ENCODE measurements at regions not wholly inside any gene's neighbourhood (a gene's known extent, or its start where the extent isn't known, plus 50 kb on each side); places are given as distances from the start of the nearest gene placed in this dataset.

GRCh38 chr2:42974169-42974720, 181.9 kb upstream of the HAAO start:
- no TSS peak for BruUV-seq (replicated peaks)
- ChIA-PET POLR2A (interaction anchor here (0.8 kb wide), 1 partner anchor 281 kb away, joined by 3 read pairs; no protein-coding TSS in a partner anchor), CTCF (interaction anchor here (0.9 to 2.2 kb wide), 10 partner anchors 8 to 511 kb away, joined by 3 to 17 read pairs (median 4); partner anchors contain the start of gene ZFP36L2), RAD21 (ENCODE audit: low non-redundant PET in 1 of 2, low total read pairs in 2 of 2, uncharacterized antibody in 2 of 2, unreplicated experiment in 2 of 2) (interaction anchor here (1.0 to 1.3 kb wide), 3 partner anchors 157 to 255 kb away, joined by 3 to 4 read pairs (median 3); no protein-coding TSS in a partner anchor)
- Histone ChIP-seq H3K27ac (ENCODE audit: low read depth, low read length) (no peak overlapping the region), H3K36me3 (ENCODE audit: control insufficient read depth in 1 of 2, insufficient read depth in 2 of 2, low read length in 2 of 2) (no peaks in the 10 kb centered on the region), H4K20me1 (ENCODE audit: insufficient read depth) (no peaks in the 10 kb centered on the region), H3K9ac (ENCODE audit: low read length) (no peak overlapping the region), H3K4me2 (ENCODE audit: low read length) (no peak overlapping the region), H2AFZ (ENCODE audit: low read depth, low read length, poor library complexity, severe bottlenecking) (no peak overlapping the region), H3K79me2 (ENCODE audit: insufficient read depth, low read length) (no peaks in the 10 kb centered on the region), H3K4me3 (replicated peaks in 1 of 2; ENCODE audit: low read depth in 1 of 2, low read length in 2 of 2) (no peak overlapping the region), H3K9me2 (ENCODE audit: insufficient read depth) (no peaks in the 10 kb centered on the region), H3K9me3 (ENCODE audit: control insufficient read depth in 1 of 2, insufficient read depth in 1 of 2, low read depth in 1 of 2, low read length in 2 of 2) (no peaks in the 10 kb centered on the region), H3K4me1 (ENCODE audit: control insufficient read depth in 1 of 2, insufficient read depth in 2 of 2, low read length in 2 of 2) (peaks cover 0 to 4% of the 10 kb centered on the region in 2 experiments; a peak in 1 of 4 replicates), H3K27me3 (ENCODE audit: insufficient read depth, low read length) (no peaks in the 10 kb centered on the region)
- no peak for ATAC-seq
- intact Hi-C loops (cut with micrococcal nuclease) = loop anchor here (2.0 kb wide), 1 partner anchor 511 kb away; no protein-coding TSS in a partner anchor
- no peak for DNase-seq (ENCODE audit: low read depth, low spot score)
- no peak for TF ChIP-seq SRF (IDR thresholded peaks at IDR 0.05; ENCODE audit: low read depth)

GRCh38 chr2:42973726-42974125, 181.3 kb upstream of the HAAO start:
- no peak overlapping the region for H3K4me3 ChIP-seq (replicated peaks in 1 of 2; ENCODE audit: low read depth in 1 of 2, low read length in 2 of 2)
- RAD21 ChIA-PET (ENCODE audit: low non-redundant PET in 1 of 2, low total read pairs in 2 of 2, uncharacterized antibody in 2 of 2, unreplicated experiment in 2 of 2) = interaction anchor here in 1 of 2 experiments (0.7 kb wide), 1 partner anchor 511 kb away, joined by 4 read pairs; no protein-coding TSS in a partner anchor
- no peak overlapping the region for H3K4me2 ChIP-seq (ENCODE audit: low read length)
- peaks cover 0 to 4% of the 10 kb centered on the region in 2 experiments; a peak in 1 of 4 replicates for H3K4me1 ChIP-seq (ENCODE audit: control insufficient read depth in 1 of 2, insufficient read depth in 2 of 2, low read length in 2 of 2)
- intact Hi-C loops (cut with micrococcal nuclease) = loop anchor here (2.0 kb wide), 1 partner anchor 511 kb away; no protein-coding TSS in a partner anchor
- BruUV-seq (replicated peaks) = no TSS peak
- DNase-seq (ENCODE audit: low read depth, low spot score) = no peak
- no peak overlapping the region for H2AFZ ChIP-seq (ENCODE audit: low read depth, low read length, poor library complexity, severe bottlenecking)
- TF ChIP-seq REST (IDR thresholded peaks at IDR 0.05; ENCODE audit: low read depth) (no peak), YY1 (IDR thresholded peaks at IDR 0.05; ENCODE audit: extremely low read depth, insufficient replicate concordance, low read depth, low read length) (no peak), SIN3A (IDR thresholded peaks at IDR 0.05; ENCODE audit: low read depth) (no peak), FOSL1 (IDR thresholded peaks at IDR 0.05; ENCODE audit: low read depth) (no peak), RAD21 (IDR thresholded peaks at IDR 0.05; ENCODE audit: low read depth) (no peak), EZH2phosphoT487 (IDR thresholded peaks at IDR 0.05; ENCODE audit: borderline replicate concordance) (no peak), MAX (IDR thresholded peaks at IDR 0.05) (no peak)
- H3K36me3 ChIP-seq (ENCODE audit: control insufficient read depth in 1 of 2, insufficient read depth in 2 of 2, low read length in 2 of 2) = no peaks in the 10 kb centered on the region
- no peaks in the 10 kb centered on the region for H3K27me3 ChIP-seq (ENCODE audit: insufficient read depth, low read length)
- POLR2A ChIA-PET = interaction anchor here (0.7 to 0.8 kb wide), 2 partner anchors 246 to 282 kb away, joined by 3 to 5 read pairs; no protein-coding TSS in a partner anchor
- H3K9me3 ChIP-seq (ENCODE audit: control insufficient read depth in 1 of 2, insufficient read depth in 1 of 2, low read depth in 1 of 2, low read length in 2 of 2) = no peaks in the 10 kb centered on the region
- H3K9me2 ChIP-seq (ENCODE audit: insufficient read depth) = no peaks in the 10 kb centered on the region
- no peaks in the 10 kb centered on the region for H4K20me1 ChIP-seq (ENCODE audit: insufficient read depth)
- CTCF ChIA-PET = interaction anchor here (0.9 to 2.2 kb wide), 3 partner anchors 253 to 511 kb away, joined by 3 to 17 read pairs (median 5); partner anchors contain the start of gene ZFP36L2
- H3K27ac ChIP-seq (ENCODE audit: low read depth, low read length) = no peak overlapping the region
- no peak for ATAC-seq
- H3K79me2 ChIP-seq (ENCODE audit: insufficient read depth, low read length) = no peaks in the 10 kb centered on the region
- no peak overlapping the region for H3K9ac ChIP-seq (ENCODE audit: low read length)
